ENCODE measurements at regions not wholly inside any gene's neighbourhood (a gene's known extent, or its start where the extent isn't known, plus 50 kb on each side); places are given as distances from the start of the nearest gene placed in this dataset.

- TF ChIP-seq, protein P1, sequence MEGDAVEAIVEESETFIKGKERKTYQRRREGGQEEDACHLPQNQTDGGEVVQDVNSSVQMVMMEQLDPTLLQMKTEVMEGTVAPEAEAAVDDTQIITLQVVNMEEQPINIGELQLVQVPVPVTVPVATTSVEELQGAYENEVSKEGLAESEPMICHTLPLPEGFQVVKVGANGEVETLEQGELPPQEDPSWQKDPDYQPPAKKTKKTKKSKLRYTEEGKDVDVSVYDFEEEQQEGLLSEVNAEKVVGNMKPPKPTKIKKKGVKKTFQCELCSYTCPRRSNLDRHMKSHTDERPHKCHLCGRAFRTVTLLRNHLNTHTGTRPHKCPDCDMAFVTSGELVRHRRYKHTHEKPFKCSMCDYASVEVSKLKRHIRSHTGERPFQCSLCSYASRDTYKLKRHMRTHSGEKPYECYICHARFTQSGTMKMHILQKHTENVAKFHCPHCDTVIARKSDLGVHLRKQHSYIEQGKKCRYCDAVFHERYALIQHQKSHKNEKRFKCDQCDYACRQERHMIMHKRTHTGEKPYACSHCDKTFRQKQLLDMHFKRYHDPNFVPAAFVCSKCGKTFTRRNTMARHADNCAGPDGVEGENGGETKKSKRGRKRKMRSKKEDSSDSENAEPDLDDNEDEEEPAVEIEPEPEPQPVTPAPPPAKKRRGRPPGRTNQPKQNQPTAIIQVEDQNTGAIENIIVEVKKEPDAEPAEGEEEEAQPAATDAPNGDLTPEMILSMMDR (IDR thresholded peaks at IDR 0.05) = no peak
- TF ChIP-seq POLR2A (IDR thresholded peaks at IDR 0.05) (no peak), EP300 (IDR thresholded peaks at IDR 0.05; ENCODE audit: low read depth) (no peak), POLR2AphosphoS5 (IDR thresholded peaks at IDR 0.05) (no peak)
These were observed 95.5 kb upstream of the STK17B start for GRCh38 chr2:196266855-196267254.

Data from transverse colon (tissue), 4 donors.